Common myeloid progenitor, CD34-positive (primary cell): ENCODE measurements at regions not wholly inside any gene's neighbourhood (a gene's known extent, or its start where the extent isn't known, plus 50 kb on each side); places are given as distances from the start of the nearest gene placed in this dataset.

Experiments used
- CTCF ChIA-PET: fragments of 350-600 bp; sonication (Branson Sonifier 250); formaldehyde crosslinking; loops from one replicate; lab custom pipeline; 2021; ENCODE audit warnings: antibody characterized with exemption; lab: Charles Lee
- POLR2A ChIA-PET: fragments of 350-600 bp; sonication (Branson Sonifier 250); formaldehyde crosslinking; loops from one replicate; lab custom pipeline; 2021; ENCODE audit warnings: antibody characterized with exemption; lab: Charles Lee
- DNase-seq, 3 donors: peaks; one replicate each; pipeline versions ENCODE4 v3.0.0 to v3.0.0-alpha.2; 2013
- H3K27ac ChIP-seq, 2 experiments: 1 replicate in 1 of 2; 2 replicates in 1 of 2; pipeline ENCODE4 v1.7.0; 2013; ENCODE audit warnings: inconsistent platforms in 2 of 2, low read length in 2 of 2, mild to moderate bottlenecking in 2 of 2, low read depth in 1 of 2, moderate library complexity in 1 of 2; ENCODE audit not compliant: severe bottlenecking in 2 of 2, insufficient read depth in 1 of 2, poor library complexity in 1 of 2
- H3K27me3 ChIP-seq, 5 experiments: replicated peaks in 2 of 5; 1 replicate in 3 of 5; 2 replicates in 2 of 5; pipeline versions ENCODE4 v1.6.1 to v1.7.0; 2013; ENCODE audit warnings: low read length in 4 of 5, mild to moderate bottlenecking in 2 of 5, moderate library complexity in 2 of 5, inconsistent platforms in 1 of 5; ENCODE audit not compliant: insufficient read depth in 5 of 5, control insufficient read depth in 4 of 5
- H3K36me3 ChIP-seq, 4 experiments: 1 replicate in 2 of 4; 2 replicates in 2 of 4; pipeline versions ENCODE4 v1.6.1 to v1.7.0; 2013; ENCODE audit warnings: low read length in 3 of 4, control low read depth in 1 of 4, mild to moderate bottlenecking in 1 of 4; ENCODE audit not compliant: control insufficient read depth in 4 of 4, insufficient read depth in 4 of 4
- H3K4me1 ChIP-seq, 4 experiments: 1 replicate in 3 of 4; 2 replicates in 1 of 4; pipeline versions ENCODE4 v1.6.1 to v1.7.1; 2013; ENCODE audit warnings: low read length in 3 of 4, mild to moderate bottlenecking in 3 of 4, control low read depth in 1 of 4, inconsistent platforms in 1 of 4, moderate library complexity in 1 of 4; ENCODE audit not compliant: control insufficient read depth in 4 of 4, insufficient read depth in 4 of 4; ENCODE audit errors: control extremely low read depth in 1 of 4
- H3K4me3 ChIP-seq, 7 experiments: 1 replicate in 4 of 7; 2 replicates in 3 of 7; pipeline versions ENCODE4 v1.5.1 to v1.7.0; 2013; ENCODE audit warnings: mild to moderate bottlenecking in 7 of 7, low read length in 6 of 7, moderate library complexity in 6 of 7, inconsistent platforms in 2 of 7, low read depth in 2 of 7, control low read depth in 1 of 7; ENCODE audit not compliant: insufficient read depth in 4 of 7, control insufficient read depth in 1 of 7; ENCODE audit errors: extremely low read depth in 1 of 7
- H3K9me3 ChIP-seq, 5 experiments: 1 replicate in 4 of 5; 2 replicates in 1 of 5; pipeline versions ENCODE4 v1.6.1 to v1.7.1; 2013; ENCODE audit warnings: low read length in 4 of 5, mild to moderate bottlenecking in 2 of 5, inconsistent platforms in 1 of 5, low read depth in 1 of 5, moderate library complexity in 1 of 5; ENCODE audit not compliant: control insufficient read depth in 4 of 5, insufficient read depth in 2 of 5; ENCODE audit errors: control extremely low read depth in 1 of 5
- WGBS: methylation state at CpG from one replicate; pipeline ENCODE4 v1.1.5; 2013; ENCODE audit not compliant: insufficient coverage; 5-methylcytosine and 5-hydroxymethylcytosine counted together

DNA sequence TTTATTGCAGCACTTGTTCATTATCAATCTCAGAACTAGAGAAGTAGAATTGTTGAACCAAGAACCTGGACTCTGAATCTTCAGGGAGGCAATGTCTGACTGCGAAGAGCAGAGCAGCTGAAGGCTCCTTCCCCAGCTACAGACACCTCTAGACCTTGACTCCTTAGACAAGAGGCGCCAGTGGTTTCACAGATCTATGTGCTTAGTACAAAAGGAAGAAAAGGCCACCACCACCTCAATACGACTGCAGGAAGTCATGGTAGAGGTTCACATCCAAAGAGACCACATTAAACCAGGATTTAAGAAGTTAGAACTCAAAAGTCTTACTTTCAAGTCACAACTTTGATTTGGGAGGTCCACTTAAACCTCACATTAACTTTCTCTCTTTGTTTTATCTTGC is 158.1 kb upstream of the VRK2 start:
- DNase-seq = no peak
- H3K27me3 ChIP-seq = no peaks in the 10 kb centered on the region
- no peaks in the 10 kb centered on the region for H3K36me3 ChIP-seq
- H3K4me1 ChIP-seq = no peaks in the 10 kb centered on the region
- H3K9me3 ChIP-seq = no peaks in the 10 kb centered on the region
- no CpG with 5 or more reads among the region's 3 CpGs for WGBS
- H3K27ac ChIP-seq = no peak overlapping the region
- H3K4me3 ChIP-seq = no peak overlapping the region
- CTCF ChIA-PET = no interaction called here
- POLR2A ChIA-PET = no interaction called here

DNA sequence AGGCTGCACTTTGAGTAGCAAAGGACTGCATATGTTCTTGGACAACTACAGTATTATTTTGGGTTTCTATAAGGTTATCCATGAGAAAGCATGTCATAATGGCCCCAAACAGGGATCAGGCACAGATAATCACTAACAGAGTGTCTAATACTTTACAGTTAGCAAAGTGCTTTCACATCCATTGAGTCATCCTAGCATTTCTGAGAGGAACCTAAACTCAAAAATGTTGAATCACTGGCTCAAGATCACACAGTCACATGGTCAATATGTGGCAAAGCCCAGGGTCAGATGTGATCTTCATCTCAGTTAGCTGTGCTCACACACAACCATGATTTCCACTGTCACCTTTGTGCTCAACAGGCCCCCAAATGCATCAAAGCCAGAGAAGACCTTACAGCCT is 156.1 kb upstream of the VRK2 start:
- no peaks in the 10 kb centered on the region for H3K36me3 ChIP-seq
- POLR2A ChIA-PET = no interaction called here
- no peaks in the 10 kb centered on the region for H3K9me3 ChIP-seq
- H3K4me1 ChIP-seq = no peaks in the 10 kb centered on the region
- no peak for DNase-seq
- H3K27me3 ChIP-seq = no peaks in the 10 kb centered on the region
- CTCF ChIA-PET = interaction anchor here (2.9 kb wide), 1 partner anchor 18 kb away, joined by 6 read pairs; no protein-coding TSS in a partner anchor
- no peak overlapping the region for H3K27ac ChIP-seq
- no peak overlapping the region for H3K4me3 ChIP-seq

DNA sequence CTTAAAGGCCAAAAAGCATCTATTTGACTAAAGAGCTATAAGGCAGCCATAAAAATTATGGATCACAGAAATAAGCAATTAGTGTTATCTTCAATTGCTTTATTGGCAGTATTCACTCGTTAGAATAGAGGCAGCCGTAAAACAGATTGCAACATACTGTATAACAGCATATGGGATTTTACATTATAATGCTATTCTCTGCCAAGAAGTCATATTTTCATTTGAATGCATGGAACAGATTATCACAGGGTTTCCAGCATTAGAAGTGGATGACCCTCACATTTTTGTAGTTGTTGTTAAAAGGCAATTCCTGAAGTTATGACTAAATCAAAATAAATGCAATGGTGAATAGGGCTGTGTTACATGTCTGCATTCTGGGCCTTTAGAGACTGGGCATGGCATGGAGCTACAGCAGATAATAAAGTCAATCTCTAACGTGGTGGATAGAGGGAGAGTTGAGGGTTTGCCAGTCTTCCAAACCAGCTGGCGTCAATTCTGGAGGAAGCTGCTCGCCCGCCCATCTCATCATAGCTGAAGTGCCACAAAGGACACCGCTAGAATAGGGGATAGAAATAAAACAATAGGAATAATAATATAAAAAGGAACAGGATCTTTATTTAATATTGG is 155.4 kb upstream of the VRK2 start:
- WGBS = 100% methylated on average over 1 of the region's 7 CpGs
- no peaks in the 10 kb centered on the region for H3K9me3 ChIP-seq
- no peak for DNase-seq
- H3K27me3 ChIP-seq = no peaks in the 10 kb centered on the region
- no peak overlapping the region for H3K27ac ChIP-seq
- ChIA-PET CTCF (interaction anchor here (0.6 to 2.9 kb wide), 2 partner anchors 12 to 17 kb away, joined by 3 to 6 read pairs; no protein-coding TSS in a partner anchor), POLR2A (no interaction called here)
- H3K4me3 ChIP-seq = no peak overlapping the region
- H3K4me1 ChIP-seq = no peaks in the 10 kb centered on the region
- no peaks in the 10 kb centered on the region for H3K36me3 ChIP-seq

DNA sequence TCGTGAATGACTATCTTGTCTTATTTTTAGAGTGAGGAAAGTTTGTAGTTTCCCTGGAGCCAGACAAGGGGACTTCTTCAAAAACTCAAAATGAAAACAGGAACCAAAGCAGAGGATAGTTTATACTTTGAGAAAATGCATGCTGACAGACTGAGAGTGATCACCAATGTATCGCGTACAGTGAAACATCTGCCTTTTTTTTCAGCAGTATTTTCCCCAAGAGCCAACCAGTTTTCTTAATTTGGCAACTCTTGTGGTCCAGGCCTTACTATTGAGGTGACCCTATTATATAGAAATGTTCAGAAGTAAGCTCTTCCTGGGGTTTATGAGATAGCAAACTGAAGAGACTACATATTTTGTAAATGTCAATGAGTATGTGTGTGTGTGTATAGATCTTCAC is 153.7 kb upstream of the VRK2 start:
- H3K27me3 ChIP-seq = no peaks in the 10 kb centered on the region
- no peak overlapping the region for H3K27ac ChIP-seq
- peak in 2 of 3 donors; percentile 11 to 13 for DNase-seq
- H3K4me3 ChIP-seq = no peak overlapping the region
- 100% methylated on average over 3 of the region's 3 CpGs for WGBS
- POLR2A ChIA-PET = no interaction called here
- CTCF ChIA-PET = interaction anchor here (1.4 to 2.9 kb wide), 2 partner anchors 11 to 16 kb away, joined by 3 to 6 read pairs; no protein-coding TSS in a partner anchor
- no peaks in the 10 kb centered on the region for H3K36me3 ChIP-seq
- no peaks in the 10 kb centered on the region for H3K4me1 ChIP-seq
- H3K9me3 ChIP-seq = no peaks in the 10 kb centered on the region

DNA sequence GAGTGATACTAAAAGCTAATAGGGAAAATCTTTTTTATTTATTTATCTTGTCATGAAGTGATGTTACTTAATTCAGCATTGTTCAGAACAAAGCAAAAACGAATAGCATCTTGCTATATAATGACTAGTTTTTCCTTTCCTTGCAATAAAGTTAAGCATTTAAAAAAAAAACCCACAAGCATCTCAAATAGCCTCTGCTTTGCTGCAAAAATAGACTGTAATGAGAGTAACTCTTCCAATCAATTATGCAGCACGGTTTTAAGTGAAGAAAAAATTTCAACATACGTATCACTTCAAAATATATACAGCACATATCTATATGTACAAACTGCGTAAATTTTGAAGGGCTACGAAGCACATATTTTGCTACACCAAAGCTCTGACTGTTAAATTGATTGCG is 153.3 kb upstream of the VRK2 start:
- no peak for DNase-seq
- Histone ChIP-seq H3K9me3 (no peaks in the 10 kb centered on the region), H3K4me3 (no peak overlapping the region), H3K36me3 (no peaks in the 10 kb centered on the region), H3K27ac (no peak overlapping the region), H3K4me1 (no peaks in the 10 kb centered on the region), H3K27me3 (no peaks in the 10 kb centered on the region)
- POLR2A ChIA-PET = no interaction called here
- CTCF ChIA-PET = interaction anchor here (1.4 kb wide), 1 partner anchor 10 kb away, joined by 3 read pairs; no protein-coding TSS in a partner anchor
- WGBS = 100% methylated on average over 3 of the region's 6 CpGs

DNA sequence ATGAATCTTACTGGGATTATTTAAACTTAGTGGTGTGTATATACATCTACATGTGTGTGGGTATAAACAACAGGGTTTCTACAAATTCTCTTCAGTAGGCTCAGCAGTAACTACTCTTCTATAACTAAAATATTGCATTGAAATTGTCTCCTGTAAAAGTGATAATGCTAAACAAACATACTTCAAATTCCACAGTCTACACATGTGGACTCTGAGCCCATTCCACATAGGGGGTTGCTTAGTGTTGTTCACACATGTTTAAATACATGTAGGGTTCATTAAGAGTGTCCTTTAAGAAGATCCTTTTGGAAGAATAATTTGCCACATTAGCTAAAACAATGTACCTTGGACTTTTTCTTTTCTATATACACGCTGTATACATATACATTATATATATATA is 152.8 kb upstream of the VRK2 start:
- no peaks in the 10 kb centered on the region for H3K27me3 ChIP-seq
- no peaks in the 10 kb centered on the region for H3K4me1 ChIP-seq
- ChIA-PET POLR2A (no interaction called here), CTCF (interaction anchor here (1.4 kb wide), 1 partner anchor 10 kb away, joined by 3 read pairs; no protein-coding TSS in a partner anchor)
- no peak overlapping the region for H3K27ac ChIP-seq
- DNase-seq = no peak
- no CpG with 5 or more reads among the region's 1 CpG for WGBS
- H3K36me3 ChIP-seq = no peaks in the 10 kb centered on the region
- H3K4me3 ChIP-seq = no peak overlapping the region
- H3K9me3 ChIP-seq = no peaks in the 10 kb centered on the region

DNA sequence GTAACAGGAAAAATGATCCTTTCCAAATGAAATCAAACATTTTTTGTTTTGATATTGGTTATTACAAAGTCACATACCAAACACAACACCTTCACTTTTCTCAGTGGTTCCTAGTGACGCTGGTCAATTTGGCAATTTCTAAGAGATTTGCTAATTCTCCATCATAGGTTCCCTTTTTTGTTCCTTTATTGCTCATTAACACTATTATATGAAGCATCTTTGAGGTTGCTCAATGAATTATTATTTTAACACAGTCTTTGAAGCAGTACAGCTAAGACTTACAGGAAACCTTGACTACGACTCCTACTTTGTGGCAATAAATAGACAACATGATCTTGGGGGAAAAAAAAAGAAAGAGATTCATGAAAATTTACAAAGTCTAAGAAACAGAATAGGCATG is 152.2 kb upstream of the VRK2 start:
- no peak for DNase-seq
- no CpG with 5 or more reads among the region's 2 CpGs for WGBS
- CTCF ChIA-PET = no interaction called here
- no peaks in the 10 kb centered on the region for H3K4me1 ChIP-seq
- no peaks in the 10 kb centered on the region for H3K36me3 ChIP-seq
- POLR2A ChIA-PET = no interaction called here
- no peaks in the 10 kb centered on the region for H3K27me3 ChIP-seq
- H3K9me3 ChIP-seq = no peaks in the 10 kb centered on the region
- H3K27ac ChIP-seq = no peak overlapping the region
- no peak overlapping the region for H3K4me3 ChIP-seq
